ENCODE measurements at regions not wholly inside any gene's neighbourhood (a gene's known extent, or its start where the extent isn't known, plus 50 kb on each side); places are given as distances from the start of the nearest gene placed in this dataset.
"Not testable (repeated sequence)": the region's sequence is repeated elsewhere in the genome, so short reads cannot be mapped to it uniquely, and the experiment has no call there.

GRCh38 chr17:52895272-52895671 is 736.8 kb upstream of the CA10 start:
- no peak for DNase-seq (ENCODE audit: low spot score)

DNA sequence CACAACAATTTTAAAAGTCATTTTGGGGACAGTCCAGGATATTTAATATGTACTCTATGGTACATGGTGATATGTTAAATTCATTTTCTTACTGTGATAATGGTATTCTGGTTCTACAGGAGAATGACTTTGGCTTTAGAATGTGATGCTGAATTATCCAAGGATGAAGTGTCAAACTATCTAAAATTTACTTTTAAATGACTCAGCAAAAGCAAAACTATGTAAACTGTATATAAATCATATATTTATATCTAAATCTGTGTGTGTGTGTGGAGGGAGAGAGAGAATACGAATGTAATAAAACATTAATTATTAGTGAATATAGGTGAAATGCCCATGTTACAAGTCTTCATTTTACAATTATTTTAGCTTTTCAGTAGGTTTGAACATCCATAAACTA is 733.8 kb upstream of the CA10 start:
- DNase-seq (ENCODE audit: low spot score) = no peak

DNA sequence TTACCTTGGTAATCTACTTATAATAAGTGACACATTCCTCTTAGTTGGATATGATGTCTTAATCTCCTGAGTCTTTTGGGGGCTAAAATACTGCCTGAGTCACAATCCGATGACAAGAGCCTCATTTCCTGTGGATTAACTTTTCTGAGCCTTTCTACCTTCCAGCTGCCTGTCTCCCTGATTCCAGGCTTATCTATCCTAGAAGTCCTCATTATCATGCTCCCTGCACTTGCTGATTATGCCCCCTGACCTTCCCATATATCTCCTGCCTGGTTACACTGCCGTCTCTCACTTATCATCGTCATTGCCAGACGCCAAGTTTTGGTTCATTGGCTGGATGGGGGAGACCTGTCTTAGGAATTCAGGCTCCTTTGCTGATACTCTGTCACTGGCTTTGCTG is 727.4 kb upstream of the CA10 start:
- DNase-seq (ENCODE audit: low spot score) = no peak

GRCh38 chr17:52883907-52884491 is 725.5 kb upstream of the CA10 start:
- DNase-seq (ENCODE audit: low spot score) = not testable (repeated sequence)

- DNase-seq (ENCODE audit: low spot score) = not testable (repeated sequence)
These were observed 688.3 kb upstream of the CA10 start for GRCh38 chr17:52846767-52847166.

GRCh38 chr17:52841971-52842370 is 683.5 kb upstream of the CA10 start:
- no peak for DNase-seq (ENCODE audit: low spot score)

DNA sequence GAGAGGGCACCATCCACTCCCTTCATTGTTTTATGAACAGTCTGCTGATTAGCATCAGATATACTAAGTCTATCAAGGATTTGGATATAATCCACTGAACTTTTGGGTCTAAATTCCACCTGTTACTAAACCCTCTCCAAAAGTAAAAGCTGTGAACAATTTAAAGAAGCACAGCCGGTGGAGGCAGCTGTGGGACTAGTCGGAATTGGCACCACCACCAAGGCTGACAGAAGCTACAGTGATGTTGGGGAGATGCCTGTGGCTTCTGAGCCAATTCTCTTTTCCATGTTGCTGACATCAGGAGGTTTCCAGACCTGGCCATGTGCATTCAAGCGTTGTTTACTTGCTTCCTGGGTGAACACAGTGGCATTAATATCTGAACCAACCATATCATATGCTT is 679.0 kb upstream of the CA10 start:
- DNase-seq (ENCODE audit: low spot score) = no peak

DNA sequence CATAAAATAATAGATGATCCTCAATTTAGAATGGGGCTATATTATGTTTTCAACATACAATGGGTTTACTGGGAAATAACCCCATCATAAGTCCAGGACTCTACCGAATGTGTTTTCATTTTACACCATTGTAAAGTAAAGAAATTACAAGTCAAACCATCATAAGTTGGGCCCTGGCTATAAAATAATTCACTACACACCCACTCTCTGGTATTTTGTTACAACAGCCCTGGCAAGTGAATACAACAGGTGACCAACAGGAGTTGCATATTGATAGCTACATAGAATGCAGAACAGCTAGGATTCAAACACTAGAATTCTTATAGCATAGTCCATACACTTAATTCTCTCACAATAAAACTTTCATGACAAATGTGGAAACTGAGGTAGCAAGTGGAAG is 673.0 kb upstream of the CA10 start:
- no peak for DNase-seq (ENCODE audit: low spot score)

GRCh38 chr17:52828621-52829020 is 670.1 kb upstream of the CA10 start:
- DNase-seq (ENCODE audit: low spot score) = no peak

DNA sequence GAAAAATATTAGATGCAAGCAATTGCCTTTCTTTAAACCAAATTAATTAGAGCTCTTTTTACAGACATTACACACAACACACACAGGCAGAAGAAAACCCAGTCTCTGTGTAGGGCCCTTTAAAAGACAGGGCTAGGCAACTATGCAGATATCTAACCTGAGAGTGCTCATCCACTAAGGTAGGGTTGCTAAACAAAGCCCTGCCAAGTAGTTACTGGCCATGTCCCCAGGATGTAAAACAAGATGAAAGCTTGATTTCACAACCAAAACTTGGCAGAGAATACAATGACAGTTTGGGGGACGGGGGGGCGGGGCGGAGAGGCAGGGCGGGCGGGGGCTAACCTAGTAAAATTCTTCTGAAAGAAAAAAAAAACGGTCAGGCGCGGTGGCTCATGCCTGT is 669.0 kb upstream of the CA10 start:
- DNase-seq (ENCODE audit: low spot score) = no peak

- no peak for DNase-seq (ENCODE audit: low spot score)
These were observed 666.0 kb upstream of the CA10 start for GRCh38 chr17:52824542-52824941.

DNA sequence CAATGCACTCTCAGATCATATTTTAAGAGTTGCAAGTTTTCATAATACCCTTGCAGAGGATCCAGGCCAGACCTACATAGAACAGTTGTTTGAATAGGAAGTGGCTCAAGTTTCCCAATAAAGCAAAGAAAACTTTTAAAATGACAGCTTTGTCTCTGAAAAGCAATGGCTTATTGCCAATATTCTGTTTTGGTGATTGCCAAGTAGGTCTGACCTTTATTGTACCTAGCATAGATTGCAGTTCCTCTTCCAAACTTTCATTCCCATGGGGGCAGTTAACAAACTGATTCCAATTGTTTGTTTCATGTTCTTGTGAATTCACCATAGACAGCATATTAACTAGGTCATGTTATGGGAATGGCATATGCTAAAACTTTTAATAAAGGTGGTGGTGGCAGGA is 664.6 kb upstream of the CA10 start:
- DNase-seq (ENCODE audit: low spot score) = no peak

GRCh38 chr17:52790359-52790955 is 631.9 kb upstream of the CA10 start:
- no peak for DNase-seq (ENCODE audit: low spot score)

DNA sequence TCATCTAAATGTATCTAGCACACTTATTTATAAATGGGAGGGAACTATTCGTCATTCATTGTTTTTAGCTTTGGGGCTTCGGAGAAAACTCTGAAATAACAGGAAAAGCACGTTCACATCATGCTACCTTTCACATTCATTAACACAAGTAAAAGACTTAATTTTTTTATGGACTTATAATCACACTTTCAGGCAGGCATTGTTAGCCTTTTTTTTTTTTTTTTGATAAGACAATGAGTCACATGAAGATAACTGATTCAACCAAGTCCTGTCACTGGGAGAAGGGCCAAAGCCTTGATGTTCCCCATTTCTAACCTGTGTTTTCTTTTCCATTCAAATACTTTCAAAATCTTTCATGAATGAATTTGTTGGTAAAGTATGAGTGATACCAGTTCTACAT is 631.3 kb upstream of the CA10 start:
- DNase-seq (ENCODE audit: low spot score) = no peak

GRCh38 chr17:52776234-52776633 is 617.7 kb upstream of the CA10 start:
- DNase-seq (ENCODE audit: low spot score) = no peak

- no peak for DNase-seq (ENCODE audit: low spot score)
These were observed 604.3 kb upstream of the CA10 start for GRCh38 chr17:52762794-52763167.

- DNase-seq (ENCODE audit: low spot score) = no peak
These were observed 603.8 kb upstream of the CA10 start for GRCh38 chr17:52762147-52762793.

- no peak for DNase-seq (ENCODE audit: low spot score)
These were observed 601.4 kb upstream of the CA10 start for GRCh38 chr17:52759864-52760263.

- DNase-seq (ENCODE audit: low spot score) = no peak
These were observed 600.0 kb upstream of the CA10 start for GRCh38 chr17:52758481-52758880.

DNA sequence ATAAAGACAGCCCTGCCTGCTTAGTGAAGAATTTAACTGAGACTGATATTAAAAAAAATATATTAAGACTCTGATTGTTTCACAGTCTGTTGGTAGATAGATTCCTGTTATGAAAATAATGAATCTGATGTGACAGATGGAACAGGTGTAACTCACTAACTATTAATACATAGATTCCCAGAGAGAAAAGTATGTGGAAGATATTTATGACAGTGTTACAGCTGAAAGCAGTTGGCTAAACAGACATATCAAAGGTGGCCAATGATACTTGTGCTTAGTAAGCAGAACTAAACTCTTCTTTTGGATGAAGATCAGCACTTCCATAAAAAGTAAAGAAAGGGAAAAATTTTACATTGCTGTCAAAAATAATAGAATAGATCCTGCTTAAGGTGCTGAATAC is 598.2 kb upstream of the CA10 start:
- DNase-seq (ENCODE audit: low spot score) = no peak

DNA sequence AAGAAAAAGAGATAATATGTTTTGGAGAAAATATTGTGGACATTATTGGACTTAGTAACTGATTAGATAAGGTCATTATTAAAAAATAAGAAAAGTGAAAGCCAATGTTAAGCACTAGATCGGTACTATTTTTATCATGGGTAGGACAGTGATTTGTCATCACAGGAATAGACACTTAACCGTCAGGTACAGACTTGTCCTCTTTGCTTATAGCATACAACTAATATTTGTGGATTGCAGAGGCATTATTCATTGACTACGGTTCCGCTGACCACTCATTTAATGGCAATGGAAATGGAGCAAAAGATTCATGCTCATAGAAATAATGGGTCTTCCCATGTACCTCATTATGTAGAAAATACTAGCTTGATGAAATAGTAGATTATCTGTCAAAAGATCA is 596.3 kb upstream of the CA10 start:
- no peak for DNase-seq (ENCODE audit: low spot score)

DNA sequence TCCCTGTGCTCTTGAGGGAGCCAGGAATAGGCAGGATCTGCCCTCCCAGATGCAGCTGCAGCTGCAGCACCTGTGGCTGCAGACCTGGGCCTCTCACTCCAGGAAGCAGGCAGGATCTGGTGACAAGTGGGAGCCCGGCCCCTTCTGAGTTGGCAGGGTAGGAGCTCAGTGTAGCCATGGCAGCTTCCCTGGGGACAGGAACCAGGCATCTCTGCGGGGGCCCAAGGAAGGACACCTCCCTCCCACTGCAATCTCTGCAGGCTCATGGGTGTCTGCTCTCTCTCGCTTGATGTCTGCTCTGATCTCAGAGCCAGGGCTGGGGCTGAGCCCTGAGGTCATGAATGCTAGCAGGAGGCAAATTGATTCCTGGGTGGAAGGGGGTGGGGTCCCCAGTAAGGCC is 592.5 kb upstream of the CA10 start:
- DNase-seq (ENCODE audit: low spot score) = no peak

- DNase-seq (ENCODE audit: low spot score) = no peak
These were observed 585.7 kb upstream of the CA10 start for GRCh38 chr17:52744179-52744578.

DNA sequence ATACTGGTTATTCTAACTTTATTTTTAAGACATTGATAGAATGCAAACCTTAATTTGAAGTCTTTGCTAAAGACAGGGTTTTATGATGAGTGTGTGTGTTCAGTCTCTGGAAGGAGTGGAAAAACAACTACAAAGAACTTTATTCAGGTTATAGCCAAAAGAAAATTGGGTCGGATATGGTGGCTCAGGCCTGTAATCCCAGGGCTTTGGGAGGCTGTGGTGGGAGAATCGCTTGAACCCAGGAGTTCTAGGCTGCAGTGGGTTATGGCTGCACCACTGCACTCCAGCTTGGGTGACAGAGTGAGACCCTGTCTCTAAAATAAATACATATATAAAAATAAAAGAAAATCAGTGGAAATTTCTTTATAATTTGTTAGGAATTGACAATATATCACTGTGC is 581.5 kb upstream of the CA10 start:
- DNase-seq (ENCODE audit: low spot score) = no peak
